Endothelial cell of umbilical vein (primary cell): ENCODE measurements at regions not wholly inside any gene's neighbourhood (a gene's known extent, or its start where the extent isn't known, plus 50 kb on each side); places are given as distances from the start of the nearest gene placed in this dataset.

Experiments
- CTCF ChIP-seq, 2 donors: IDR thresholded peaks; 1 replicate in 1 of 2; 2 replicates in 1 of 2; pipeline ENCODE4 v1.5.1; 2011; ENCODE audit warnings: low read length in 2 of 2, mild to moderate bottlenecking in 2 of 2, moderate library complexity in 2 of 2, control low read depth in 1 of 2, inconsistent platforms in 1 of 2, low read depth in 1 of 2; ENCODE audit not compliant: insufficient read depth in 1 of 2; ENCODE audit errors: extremely low read depth in 1 of 2
- MYC ChIP-seq: IDR thresholded peaks from one replicate; pipeline ENCODE4 v1.6.1; 2011; ENCODE audit warnings: mild to moderate bottlenecking, low read depth, low read length
- POLR2A ChIP-seq: IDR thresholded peaks from 2 replicates; pipeline ENCODE4 v1.6.1; 2012; ENCODE audit warnings: low read depth, mild to moderate bottlenecking, control low read depth, low read length
- POLR2AphosphoS5 ChIP-seq: IDR thresholded peaks from 2 replicates; pipeline ENCODE4 v1.6.1; 2012; ENCODE audit warnings: low read depth, mild to moderate bottlenecking, control low read depth, low read length, moderate library complexity; ENCODE audit not compliant: insufficient read depth

- TF ChIP-seq POLR2A: no peak
- TF ChIP-seq POLR2AphosphoS5: no peak
- TF ChIP-seq CTCF (IDR thresholded peaks at IDR 0.05; ENCODE audit: extremely low read depth in 1 of 2, insufficient read depth in 1 of 2, low read depth in 1 of 2, low read length in 2 of 2): no peak
- no peak for TF ChIP-seq MYC
Measured at GRCh38 chr2:238521002-238521401, 94.3 kb downstream of the ASB1 start.
